GM12878 (cell line): ENCODE measurements at regions not wholly inside any gene's neighbourhood (a gene's known extent, or its start where the extent isn't known, plus 50 kb on each side); places are given as distances from the start of the nearest gene placed in this dataset.

ENCODE experiments used
- ATAC-seq: fragments of 200-7000 bp; cut with Tn5 transposase; 3 replicates; pipeline ENCODE4 v1.9.1; 2020; ENCODE audit warnings: mild to moderate bottlenecking, moderate library complexity
- BruUV-seq: library from RNA; stranded (reverse); fragments of 400-500 nt; replicated peaks from 2 replicates; lab custom pipeline; 2021; lab: Mats Ljungman, UMichigan
- CTCF ChIA-PET: fragments of 300-600 bp; sonication (Branson Sonifier 250); formaldehyde crosslinking; extraction: SDS; loops from one replicate; lab custom pipeline; 2021; ENCODE audit warnings: inconsistent platforms; lab: Yijun Ruan, JAX
- POLR2A ChIA-PET: fragments of 350-600 bp; formaldehyde crosslinking; extraction: SDS; loops from one replicate; lab custom pipeline; 2021; ENCODE audit warnings: inconsistent platforms; lab: Charles Lee
- RAD21 ChIA-PET: fragments of 300-600 bp; sonication (Branson Sonifier 250); formaldehyde crosslinking; loops from one replicate; lab custom pipeline; 2023; ENCODE audit warnings: antibody characterized with exemption; ENCODE audit not compliant: unreplicated experiment; lab: Charles Lee
- SMC1A ChIA-PET: fragments of 300-600 bp; sonication (Branson Sonifier 250); formaldehyde crosslinking; loops from one replicate; lab custom pipeline; 2023; ENCODE audit not compliant: unreplicated experiment, uncharacterized antibody; lab: Charles Lee
- DNase-seq: peaks from one replicate; pipeline ENCODE4 v3.0.0-alpha.2; 2011; ENCODE audit warnings: low read depth, low spot score
- FAIRE-seq: peaks from 3 replicates; lab custom pipeline; 2011; peaks lifted over from hg19 to GRCh38; lab: Jason Lieb, UNC
- H2AFZ ChIP-seq: 2 replicates; pipeline ENCODE4 v1.6.0; 2011; ENCODE audit warnings: low read depth, low read length, control low read depth; ENCODE audit not compliant: control insufficient read depth
- H3K27ac ChIP-seq: 2 replicates; pipeline ENCODE4 v1.5.1; 2011; ENCODE audit warnings: control low read depth; ENCODE audit not compliant: control insufficient read depth, insufficient read depth
- H3K27me3 ChIP-seq, 2 experiments: replicated peaks in 1 of 2; 2 replicates each; pipeline versions ENCODE4 v1.6.0 to v1.6.1; 2011; ENCODE audit warnings: low read length in 1 of 2; ENCODE audit not compliant: control insufficient read depth in 2 of 2, insufficient read depth in 2 of 2
- H3K36me3 ChIP-seq, 2 experiments: 2 replicates each; pipeline ENCODE4 v1.5.1; 2011; ENCODE audit warnings: low read length in 1 of 2; ENCODE audit not compliant: control insufficient read depth in 2 of 2, insufficient read depth in 2 of 2
- H3K4me1 ChIP-seq: 2 replicates; pipeline ENCODE4 v1.6.1; 2011; ENCODE audit warnings: mild to moderate bottlenecking, low read length, moderate library complexity, mixed read lengths; ENCODE audit not compliant: control insufficient read depth, insufficient read depth
- H3K4me2 ChIP-seq: 2 replicates; pipeline ENCODE4 v1.6.0; 2011; ENCODE audit warnings: control low read depth; ENCODE audit not compliant: control insufficient read depth, insufficient read depth
- H3K4me3 ChIP-seq: fragments of 200-600 bp; sonication (generic); 2 replicates; pipeline ENCODE4 v1.5.1; 2016
- H3K79me2 ChIP-seq: 2 replicates; pipeline ENCODE4 v1.6.0; 2011; ENCODE audit warnings: low read length; ENCODE audit not compliant: control insufficient read depth, insufficient read depth
- H3K9ac ChIP-seq: 2 replicates; pipeline ENCODE4 v1.8.0; 2011; ENCODE audit warnings: low read length, control low read depth, mixed read lengths; ENCODE audit not compliant: control insufficient read depth, insufficient read depth
- H3K9me3 ChIP-seq: replicated peaks from 3 replicates; pipeline ENCODE4 v1.5.1; 2011; ENCODE audit warnings: mild to moderate bottlenecking, low read length; ENCODE audit not compliant: control insufficient read depth, insufficient read depth
- H4K20me1 ChIP-seq: 2 replicates; pipeline ENCODE4 v1.6.0; 2011; ENCODE audit not compliant: control insufficient read depth, insufficient read depth
- CHD2 ChIP-seq: IDR thresholded peaks from 2 replicates; pipeline ENCODE4 v1.6.1; 2011; ENCODE audit warnings: low read depth, low read length, improper control_type of control experiment, borderline replicate concordance
- CREB1 ChIP-seq: IDR thresholded peaks from 2 replicates; pipeline ENCODE4 v1.6.1; 2012; ENCODE audit warnings: low read depth, mild to moderate bottlenecking, inconsistent platforms
- MTA2 ChIP-seq: fragments of 450-650 bp; IDR thresholded peaks from 2 replicates; pipeline ENCODE4 v1.6.1; 2016; ENCODE audit warnings: low read depth, mild to moderate bottlenecking, moderate library complexity
- TBL1XR1 ChIP-seq: IDR thresholded peaks from 2 replicates; pipeline ENCODE4 v1.6.1; 2012; ENCODE audit warnings: low read depth, low read length, improper control_type of control experiment
- ZNF217 ChIP-seq: fragments of 450-650 bp; IDR thresholded peaks from 2 replicates; pipeline ENCODE4 v1.6.1; 2017; ENCODE audit warnings: antibody characterized with exemption, mild to moderate bottlenecking
- ZZZ3 ChIP-seq: IDR thresholded peaks from 2 replicates; pipeline ENCODE4 v1.6.1; 2011; ENCODE audit warnings: low read depth; ENCODE audit not compliant: control insufficient read depth, insufficient read length
- WGBS: methylation state at CpG from one replicate; pipeline ENCODE4 v1.1.6; 2016; ENCODE audit warnings: low lambda C conversion rate; ENCODE audit not compliant: insufficient replicate concordance, insufficient coverage; ENCODE audit errors: missing lambda C conversion rate; 5-methylcytosine and 5-hydroxymethylcytosine counted together
- in situ Hi-C: fragments of 300-500 bp; cut with MboI; formaldehyde crosslinking; loops from 9 replicates; pipeline ENCODE4 v1.14.3; 2018; ENCODE audit warnings: mixed read lengths
- intact Hi-C: fragments of 100-400 bp; cut with micrococcal nuclease; formaldehyde crosslinking; loops from one replicate; pipeline ENCODE4 v1.14.2; 2022; ENCODE audit not compliant: unreplicated experiment

DNA sequence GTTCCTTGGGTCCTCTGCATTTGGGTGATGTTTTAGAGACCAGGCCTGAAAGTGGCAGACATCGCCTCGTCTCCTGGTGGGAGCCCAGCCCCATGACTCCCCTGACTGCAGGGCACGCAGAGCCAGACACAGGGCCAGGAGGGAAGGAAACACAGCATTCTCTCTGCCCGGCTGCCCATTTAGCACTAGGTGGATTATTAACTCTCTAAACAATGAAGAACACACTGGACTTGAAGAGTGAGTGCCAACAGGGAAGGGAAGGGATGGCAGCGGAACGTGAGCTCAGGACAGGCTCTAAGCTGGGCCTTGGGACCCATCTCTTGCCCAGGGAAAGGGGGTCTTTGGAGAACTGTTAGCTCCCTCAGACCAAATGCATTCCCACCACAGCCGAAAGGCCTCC, 80.4 kb downstream of the TBXT start:
- no peaks in the 10 kb centered on the region for H3K36me3 ChIP-seq
- H3K79me2 ChIP-seq, result no peaks in the 10 kb centered on the region
- no peak overlapping the region for H3K4me3 ChIP-seq
- H3K9me3 ChIP-seq, result no peaks in the 10 kb centered on the region
- no TSS peak for BruUV-seq
- CTCF ChIA-PET, result interaction anchor here (1.1 to 1.8 kb wide), 2 partner anchors 11 to 13 kb away, joined by 3 to 7 read pairs; no protein-coding TSS in a partner anchor
- WGBS, result 43% methylated on average over 7 of the region's 7 CpGs
- TF ChIP-seq CHD2 (no peak), MTA2 (no peak), ZZZ3 (no peak)
- H3K9ac ChIP-seq, result no peak overlapping the region
- H2AFZ ChIP-seq, result no peak overlapping the region
- no peak overlapping the region for H3K27ac ChIP-seq
- in situ Hi-C loops, result no loop called here
- ATAC-seq (no peak), FAIRE-seq (no peak), DNase-seq (no peak)
- SMC1A ChIA-PET, result no interaction called here
- H3K4me2 ChIP-seq, result no peak overlapping the region
- H3K4me1 ChIP-seq, result no peaks in the 10 kb centered on the region
- no peaks in the 10 kb centered on the region for H3K27me3 ChIP-seq
- no peaks in the 10 kb centered on the region for H4K20me1 ChIP-seq
- RAD21 ChIA-PET, result no interaction called here
- intact Hi-C loops, result no loop called here
- POLR2A ChIA-PET, result no interaction called here

GRCh38 chr6:166085500-166085899, 82.2 kb downstream of the TBXT start:
- FAIRE-seq, result no peak
- TF ChIP-seq ZNF217 (no peak), CREB1 (no peak), TBL1XR1 (no peak)

More at GRCh38 chr6:166085500-166085899, 82.2 kb downstream of the TBXT start:
- no peak overlapping the region for H3K9ac ChIP-seq
- no peak overlapping the region for H2AFZ ChIP-seq
- H4K20me1 ChIP-seq, result no peaks in the 10 kb centered on the region
- ChIA-PET SMC1A (no interaction called here), POLR2A (no interaction called here), RAD21 (no interaction called here), CTCF (interaction anchor here (1.2 to 1.8 kb wide), 2 partner anchors 12 to 21 kb away, joined by 3 to 7 read pairs; no protein-coding TSS in a partner anchor)
- ATAC-seq, result no peak
- DNase-seq, result no peak
- intact Hi-C loops, result no loop called here
- no peak overlapping the region for H3K4me3 ChIP-seq
- H3K27ac ChIP-seq, result no peak overlapping the region
- 13% methylated on average over 2 of the region's 2 CpGs for WGBS
- H3K9me3 ChIP-seq, result no peaks in the 10 kb centered on the region
- no peak overlapping the region for H3K4me2 ChIP-seq
- no peaks in the 10 kb centered on the region for H3K36me3 ChIP-seq
- no TSS peak for BruUV-seq
- in situ Hi-C loops, result no loop called here
- H3K79me2 ChIP-seq, result no peaks in the 10 kb centered on the region
- no peaks in the 10 kb centered on the region for H3K4me1 ChIP-seq
- no peaks in the 10 kb centered on the region for H3K27me3 ChIP-seq
